ENCODE measurements at regions not wholly inside any gene's neighbourhood (a gene's known extent, or its start where the extent isn't known, plus 50 kb on each side); places are given as distances from the start of the nearest gene placed in this dataset.
A peak's percentile ranks its signal among the peaks of the same experiment; 100 is the strongest.
"Not testable (repeated sequence)": the region's sequence is repeated elsewhere in the genome, so short reads cannot be mapped to it uniquely, and the experiment has no call there.

- not testable (repeated sequence) for DNase-seq, H3K27me3 ChIP-seq
Observed at GRCh38 chr4:49236474-49236873, 250.4 kb downstream of the CWH43 start.

GRCh38 chr4:49241295-49241694, 255.2 kb downstream of the CWH43 start:
- H3K27me3 ChIP-seq; H3K9me3 ChIP-seq; H3K27ac ChIP-seq; H3K4me1 ChIP-seq; H3K4me3 ChIP-seq; H3K36me3 ChIP-seq; DNase-seq; intact Hi-C loops (cut with DNase I); ATAC-seq: not testable (repeated sequence)
- 55 to 77% (median 69%) methylated on average over 2 of the region's 2 CpGs for WGBS, 4 donors

More at GRCh38 chr4:49236474-49236873, 250.4 kb downstream of the CWH43 start:
- H3K4me1 ChIP-seq; H3K4me3 ChIP-seq; H3K9me3 ChIP-seq; H3K27ac ChIP-seq; H3K36me3 ChIP-seq; ATAC-seq; intact Hi-C loops (cut with DNase I): not testable (repeated sequence)
- WGBS, 4 donors = 19 to 40% (median 38%) methylated on average over 2 to 3 of the region's 3 CpGs

GRCh38 chr4:49262786-49263185, 276.7 kb downstream of the CWH43 start:
- H3K36me3 ChIP-seq; intact Hi-C loops (cut with DNase I); H3K4me1 ChIP-seq; H3K9me3 ChIP-seq; H3K4me3 ChIP-seq; H3K27ac ChIP-seq; DNase-seq; H3K27me3 ChIP-seq; ATAC-seq: not testable (repeated sequence)
- 22 to 48% (median 34%) methylated on average over 2 of the region's 2 CpGs for WGBS, 4 donors

GRCh38 chr4:49270435-49270834, 284.4 kb downstream of the CWH43 start:
- H3K36me3 ChIP-seq; intact Hi-C loops (cut with DNase I); H3K27ac ChIP-seq; H3K9me3 ChIP-seq; H3K27me3 ChIP-seq; H3K4me1 ChIP-seq; H3K4me3 ChIP-seq; ATAC-seq: not testable (repeated sequence)
- WGBS, 4 donors = 45 to 66% (median 56%) methylated on average over 19 to 24 of the region's 28 CpGs
- peak in 1 of 5 donors; percentile 61 for DNase-seq

GRCh38 chr4:49270912-49271311, 284.8 kb downstream of the CWH43 start:
- H3K27me3 ChIP-seq; DNase-seq; H3K36me3 ChIP-seq; H3K4me1 ChIP-seq; H3K4me3 ChIP-seq; ATAC-seq; H3K9me3 ChIP-seq; intact Hi-C loops (cut with DNase I); H3K27ac ChIP-seq: not testable (repeated sequence)
- WGBS, 4 donors = 61 to 86% (median 67%) methylated on average over 6 to 18 of the region's 21 CpGs

- WGBS, 4 donors = 75 to 94% (median 86%) methylated on average over 4 to 6 of the region's 9 CpGs
- H3K9me3 ChIP-seq = peaks cover 0 to 23% (median 0%) of the 10 kb centered on the region in 12 donors
- H3K4me3 ChIP-seq; DNase-seq; H3K36me3 ChIP-seq; H3K4me1 ChIP-seq; ATAC-seq; H3K27ac ChIP-seq; intact Hi-C loops (cut with DNase I): not testable (repeated sequence)
- H3K27me3 ChIP-seq = peaks cover 0 to 12% (median 0%) of the 10 kb centered on the region in 9 donors
Observed at GRCh38 chr4:49285905-49286304, 299.8 kb downstream of the CWH43 start.

GRCh38 chr4:49286926-49287745, 301.1 kb downstream of the CWH43 start:
- Histone ChIP-seq H3K27me3 (peaks cover 0 to 12% (median 0%) of the 10 kb centered on the region in 9 donors), H3K9me3 (peaks cover 0 to 23% (median 0%) of the 10 kb centered on the region in 12 donors)
- H3K27ac ChIP-seq; ATAC-seq; H3K4me1 ChIP-seq; H3K36me3 ChIP-seq; H3K4me3 ChIP-seq; intact Hi-C loops (cut with DNase I): not testable (repeated sequence)
- 81 to 82% (median 81%) methylated on average over 13 to 15 of the region's 15 CpGs for WGBS, 4 donors
- DNase-seq = peak in 1 of 5 donors; percentile 69

GRCh38 chr4:49287893-49288292, 301.8 kb downstream of the CWH43 start:
- Histone ChIP-seq H3K27me3 (peaks cover 0 to 12% (median 0%) of the 10 kb centered on the region in 9 donors), H3K9me3 (peaks cover 0 to 23% (median 0%) of the 10 kb centered on the region in 12 donors)
- H3K4me3 ChIP-seq; ATAC-seq; intact Hi-C loops (cut with DNase I); H3K36me3 ChIP-seq; H3K27ac ChIP-seq; H3K4me1 ChIP-seq: not testable (repeated sequence)
- 78 to 86% (median 83%) methylated on average over 17 of the region's 17 CpGs for WGBS, 4 donors
- DNase-seq = peak in 1 of 5 donors; percentile 70

- H3K4me1 ChIP-seq; DNase-seq; H3K36me3 ChIP-seq; ATAC-seq; intact Hi-C loops (cut with DNase I); H3K27ac ChIP-seq; H3K4me3 ChIP-seq: not testable (repeated sequence)
- WGBS, 4 donors = 87 to 91% (median 89%) methylated on average over 10 to 11 of the region's 11 CpGs
- peaks cover 0 to 12% (median 0%) of the 10 kb centered on the region in 9 donors for H3K27me3 ChIP-seq
- peaks cover 0 to 23% (median 0%) of the 10 kb centered on the region in 12 donors for H3K9me3 ChIP-seq
Observed at GRCh38 chr4:49288796-49289195, 302.7 kb downstream of the CWH43 start.

- H3K27ac ChIP-seq; H3K27me3 ChIP-seq; ATAC-seq; intact Hi-C loops (cut with DNase I); H3K4me3 ChIP-seq; DNase-seq; H3K36me3 ChIP-seq; H3K9me3 ChIP-seq; H3K4me1 ChIP-seq: not testable (repeated sequence)
- WGBS, 4 donors = 71 to 76% (median 74%) methylated on average over 14 to 18 of the region's 18 CpGs
Observed at GRCh38 chr4:49314815-49315214, 328.7 kb downstream of the CWH43 start.

GRCh38 chr4:49320725-49321410, 334.8 kb downstream of the CWH43 start:
- H3K4me3 ChIP-seq; H3K27ac ChIP-seq; H3K9me3 ChIP-seq; intact Hi-C loops (cut with DNase I); DNase-seq; ATAC-seq; H3K4me1 ChIP-seq; H3K36me3 ChIP-seq: not testable (repeated sequence)
- 71 to 81% (median 74%) methylated on average over 22 to 24 of the region's 24 CpGs for WGBS, 4 donors
- H3K27me3 ChIP-seq = peaks cover 0 to 10% (median 0%) of the 10 kb centered on the region in 9 donors

Data from heart left ventricle (tissue), 16 donors.